ENCODE measurements at regions not wholly inside any gene's neighbourhood (a gene's known extent, or its start where the extent isn't known, plus 50 kb on each side); places are given as distances from the start of the nearest gene placed in this dataset.

DNA sequence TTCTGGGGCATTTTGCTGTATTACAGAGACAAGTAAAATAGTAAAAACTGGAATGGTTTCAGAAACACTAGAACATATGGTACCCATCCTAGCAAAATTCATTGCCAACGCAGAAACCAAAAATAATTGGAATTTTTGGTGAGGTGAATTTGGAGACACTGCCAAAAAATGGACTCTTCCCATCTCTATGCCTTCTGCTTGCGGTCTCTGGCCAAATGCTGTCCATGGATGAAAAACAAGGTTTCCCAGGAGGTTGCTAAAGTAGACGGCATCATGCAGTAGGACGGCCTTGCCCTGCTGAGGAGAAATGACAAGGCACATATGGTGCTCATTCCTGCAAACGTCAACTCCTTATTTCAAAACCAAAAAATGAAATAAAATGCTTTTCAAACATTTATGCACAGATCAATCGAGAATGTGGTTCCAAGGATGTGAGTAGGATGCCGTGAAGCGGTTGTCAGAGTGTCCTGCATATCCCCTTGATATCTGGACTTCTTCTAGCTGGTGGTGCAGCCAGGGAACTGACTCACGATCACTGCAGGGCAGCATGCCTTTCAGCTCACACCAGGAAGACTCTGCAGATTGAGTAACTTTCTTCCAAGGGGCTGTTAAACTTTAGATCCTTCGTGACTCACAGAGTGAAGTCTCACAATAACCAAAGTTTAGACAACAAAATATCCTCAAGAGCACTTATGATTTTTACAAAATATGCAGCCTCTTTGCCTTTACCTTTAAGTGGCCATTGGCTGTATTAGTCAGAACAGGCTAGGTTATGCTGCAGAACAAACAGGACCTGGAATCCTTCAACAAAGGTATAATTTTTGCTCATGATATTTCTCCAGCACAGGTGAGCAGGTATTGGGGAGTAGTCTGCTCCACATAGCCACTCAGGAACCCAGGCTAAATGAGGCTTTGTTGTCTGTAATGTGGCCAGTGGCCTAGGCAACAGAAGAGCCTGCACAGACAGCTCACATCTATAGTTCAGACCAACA is 149.4 kb upstream of the NDUFV2 start (continued):
- peak; percentile 88 for TF ChIP-seq RBM25 (IDR thresholded peaks at IDR 0.05; ENCODE audit: low read depth, low read length, severe bottlenecking)
- no peak for TF ChIP-seq ZNF444 (CRISPR knock-in tag; IDR thresholded peaks at IDR 0.05)

DNA sequence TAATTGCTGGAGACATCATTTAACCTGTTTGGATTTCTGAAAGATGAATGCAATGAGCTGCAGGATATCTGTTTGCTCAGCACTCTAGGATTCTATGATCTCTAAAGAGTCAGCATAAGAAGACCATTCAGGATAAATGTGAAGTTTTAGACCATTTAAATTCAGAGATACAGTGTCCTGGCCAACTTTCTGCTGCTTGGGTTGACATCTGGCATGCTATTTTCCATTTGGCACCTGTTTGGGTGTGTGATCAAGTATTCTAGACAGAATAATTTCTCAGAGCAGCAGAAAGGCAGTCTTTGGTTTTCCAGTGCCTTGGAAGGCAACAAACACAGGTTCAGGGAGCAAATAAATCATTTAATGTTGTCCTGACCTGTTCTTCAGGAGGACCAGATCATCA is 144.8 kb upstream of the NDUFV2 start:
- Histone ChIP-seq H3K79me2 (ENCODE audit: control insufficient read depth, insufficient read depth, low read length) (no peaks in the 10 kb centered on the region), H3K4me2 (ENCODE audit: insufficient read depth, low read length) (no peak overlapping the region), H3K36me3 (ENCODE audit: control insufficient read depth, insufficient read depth, low read length) (no peaks in the 10 kb centered on the region), H3K4me1 (replicated peaks in 1 of 2; ENCODE audit: control insufficient read depth in 2 of 2, insufficient read depth in 2 of 2, low read length in 2 of 2) (peaks cover 3 to 11% of the 10 kb centered on the region in 2 experiments; a peak in 3 of 5 replicates), H3K9me1 (ENCODE audit: control insufficient read depth, insufficient read depth, low read length) (no peaks in the 10 kb centered on the region), H3K27ac (ENCODE audit: extremely low read depth, low read depth, low read length) (no peak overlapping the region), H3K9ac (ENCODE audit: insufficient read depth in 1 of 2, low read depth in 2 of 2, low read length in 2 of 2) (no peak overlapping the region), H3K9me3 (replicated peaks; ENCODE audit: control insufficient read depth, insufficient read depth, low read depth, low read length) (peaks cover 4% of the 10 kb centered on the region; the same call in 1 of the 2 replicates), H3K4me3 (no peak overlapping the region), H4K20me1 (replicated peaks; ENCODE audit: control insufficient read depth, insufficient read depth, low read length) (no peaks in the 10 kb centered on the region), H2AFZ (ENCODE audit: low read depth, low read length) (no peak overlapping the region), H3K27me3 (ENCODE audit: control insufficient read depth in 2 of 2, insufficient read depth in 2 of 2, low read length in 2 of 2) (no peaks in the 10 kb centered on the region; a peak in 1 of 5 replicates)
- no peak for DNase-seq (ENCODE audit: extremely low read depth in 1 of 4, low spot score in 3 of 4)
- no TSS peak for BruUV-seq (replicated peaks)
- POLR2A ChIA-PET = interaction anchor here (1.4 kb wide), 1 partner anchor 8 kb away, joined by 3 read pairs; no protein-coding TSS in a partner anchor
- in situ Hi-C loops (cut with MboI) (no loop called here), intact Hi-C loops (cut with micrococcal nuclease) (no loop called here)
- CTCF ChIA-PET (ENCODE audit: low intra/inter-chr PET ratio) = interaction anchor here (0.7 kb wide), 1 partner anchor 377 kb away, joined by 4 read pairs; the partner anchor contains the start of gene TWSG1
- no peak for FAIRE-seq
- no peak for ATAC-seq
- TF ChIP-seq SUPT5H (IDR thresholded peaks at IDR 0.05) (no peak), ZNF197 (CRISPR knock-in tag; IDR thresholded peaks at IDR 0.05; ENCODE audit: low read depth) (no peak), MAFF (IDR thresholded peaks at IDR 0.05; ENCODE audit: low read length) (no peak), PRMT5 (CRISPR knock-in tag; IDR thresholded peaks at IDR 0.05) (no peak), TAF1 (IDR thresholded peaks at IDR 0.05; ENCODE audit: control insufficient read depth, extremely low read depth, insufficient read depth, low read length, severe bottlenecking) (no peak), HNRNPL (IDR thresholded peaks at IDR 0.05; ENCODE audit: low read depth, low read length) (no peak)
- TF ChIP-seq, protein P1, sequence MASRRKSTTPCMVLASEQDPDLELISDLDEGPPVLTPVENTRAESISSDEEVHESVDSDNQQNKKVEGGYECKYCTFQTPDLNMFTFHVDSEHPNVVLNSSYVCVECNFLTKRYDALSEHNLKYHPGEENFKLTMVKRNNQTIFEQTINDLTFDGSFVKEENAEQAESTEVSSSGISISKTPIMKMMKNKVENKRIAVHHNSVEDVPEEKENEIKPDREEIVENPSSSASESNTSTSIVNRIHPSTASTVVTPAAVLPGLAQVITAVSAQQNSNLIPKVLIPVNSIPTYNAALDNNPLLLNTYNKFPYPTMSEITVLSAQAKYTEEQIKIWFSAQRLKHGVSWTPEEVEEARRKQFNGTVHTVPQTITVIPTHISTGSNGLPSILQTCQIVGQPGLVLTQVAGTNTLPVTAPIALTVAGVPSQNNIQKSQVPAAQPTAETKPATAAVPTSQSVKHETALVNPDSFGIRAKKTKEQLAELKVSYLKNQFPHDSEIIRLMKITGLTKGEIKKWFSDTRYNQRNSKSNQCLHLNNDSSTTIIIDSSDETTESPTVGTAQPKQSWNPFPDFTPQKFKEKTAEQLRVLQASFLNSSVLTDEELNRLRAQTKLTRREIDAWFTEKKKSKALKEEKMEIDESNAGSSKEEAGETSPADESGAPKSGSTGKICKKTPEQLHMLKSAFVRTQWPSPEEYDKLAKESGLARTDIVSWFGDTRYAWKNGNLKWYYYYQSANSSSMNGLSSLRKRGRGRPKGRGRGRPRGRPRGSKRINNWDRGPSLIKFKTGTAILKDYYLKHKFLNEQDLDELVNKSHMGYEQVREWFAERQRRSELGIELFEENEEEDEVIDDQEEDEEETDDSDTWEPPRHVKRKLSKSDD (conservative IDR thresholded peaks at IDR 0.05; ENCODE audit: low read length) = no peak
- TF ChIP-seq, protein P2, sequence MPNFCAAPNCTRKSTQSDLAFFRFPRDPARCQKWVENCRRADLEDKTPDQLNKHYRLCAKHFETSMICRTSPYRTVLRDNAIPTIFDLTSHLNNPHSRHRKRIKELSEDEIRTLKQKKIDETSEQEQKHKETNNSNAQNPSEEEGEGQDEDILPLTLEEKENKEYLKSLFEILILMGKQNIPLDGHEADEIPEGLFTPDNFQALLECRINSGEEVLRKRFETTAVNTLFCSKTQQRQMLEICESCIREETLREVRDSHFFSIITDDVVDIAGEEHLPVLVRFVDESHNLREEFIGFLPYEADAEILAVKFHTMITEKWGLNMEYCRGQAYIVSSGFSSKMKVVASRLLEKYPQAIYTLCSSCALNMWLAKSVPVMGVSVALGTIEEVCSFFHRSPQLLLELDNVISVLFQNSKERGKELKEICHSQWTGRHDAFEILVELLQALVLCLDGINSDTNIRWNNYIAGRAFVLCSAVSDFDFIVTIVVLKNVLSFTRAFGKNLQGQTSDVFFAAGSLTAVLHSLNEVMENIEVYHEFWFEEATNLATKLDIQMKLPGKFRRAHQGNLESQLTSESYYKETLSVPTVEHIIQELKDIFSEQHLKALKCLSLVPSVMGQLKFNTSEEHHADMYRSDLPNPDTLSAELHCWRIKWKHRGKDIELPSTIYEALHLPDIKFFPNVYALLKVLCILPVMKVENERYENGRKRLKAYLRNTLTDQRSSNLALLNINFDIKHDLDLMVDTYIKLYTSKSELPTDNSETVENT (CRISPR knock-in tag; IDR thresholded peaks at IDR 0.05) = no peak
- TF ChIP-seq, protein P3, sequence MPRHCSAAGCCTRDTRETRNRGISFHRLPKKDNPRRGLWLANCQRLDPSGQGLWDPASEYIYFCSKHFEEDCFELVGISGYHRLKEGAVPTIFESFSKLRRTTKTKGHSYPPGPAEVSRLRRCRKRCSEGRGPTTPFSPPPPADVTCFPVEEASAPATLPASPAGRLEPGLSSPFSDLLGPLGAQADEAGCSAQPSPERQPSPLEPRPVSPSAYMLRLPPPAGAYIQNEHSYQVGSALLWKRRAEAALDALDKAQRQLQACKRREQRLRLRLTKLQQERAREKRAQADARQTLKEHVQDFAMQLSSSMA (CRISPR knock-in tag; IDR thresholded peaks at IDR 0.05) = no peak
- TF ChIP-seq, protein P4, sequence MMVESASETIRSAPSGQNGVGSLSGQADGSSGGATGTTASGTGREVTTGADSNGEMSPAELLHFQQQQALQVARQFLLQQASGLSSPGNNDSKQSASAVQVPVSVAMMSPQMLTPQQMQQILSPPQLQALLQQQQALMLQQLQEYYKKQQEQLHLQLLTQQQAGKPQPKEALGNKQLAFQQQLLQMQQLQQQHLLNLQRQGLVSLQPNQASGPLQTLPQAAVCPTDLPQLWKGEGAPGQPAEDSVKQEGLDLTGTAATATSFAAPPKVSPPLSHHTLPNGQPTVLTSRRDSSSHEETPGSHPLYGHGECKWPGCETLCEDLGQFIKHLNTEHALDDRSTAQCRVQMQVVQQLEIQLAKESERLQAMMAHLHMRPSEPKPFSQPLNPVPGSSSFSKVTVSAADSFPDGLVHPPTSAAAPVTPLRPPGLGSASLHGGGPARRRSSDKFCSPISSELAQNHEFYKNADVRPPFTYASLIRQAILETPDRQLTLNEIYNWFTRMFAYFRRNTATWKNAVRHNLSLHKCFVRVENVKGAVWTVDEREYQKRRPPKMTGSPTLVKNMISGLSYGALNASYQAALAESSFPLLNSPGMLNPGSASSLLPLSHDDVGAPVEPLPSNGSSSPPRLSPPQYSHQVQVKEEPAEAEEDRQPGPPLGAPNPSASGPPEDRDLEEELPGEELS (CRISPR knock-in tag; IDR thresholded peaks at IDR 0.05; ENCODE audit: borderline replicate concordance) = no peak

Data from K562 (cell line).